ENCODE measurements at regions not wholly inside any gene's neighbourhood (a gene's known extent, or its start where the extent isn't known, plus 50 kb on each side); places are given as distances from the start of the nearest gene placed in this dataset.

GRCh38 chr2:219906114-219907010 is 278.9 kb downstream of the SLC4A3 start:
- no peak for DNase-seq

- DNase-seq: no peak
Measured at GRCh38 chr2:219907011-219907365, 279.6 kb downstream of the SLC4A3 start.

- no peak for DNase-seq
Measured at GRCh38 chr2:219908538-219908937, 281.1 kb downstream of the SLC4A3 start.

- DNase-seq: no peak
Measured at GRCh38 chr2:219911541-219911940, 284.1 kb downstream of the SLC4A3 start.

- DNase-seq: no peak
Measured at GRCh38 chr2:219912491-219912921, 285.1 kb downstream of the SLC4A3 start.

GRCh38 chr2:219914577-219914976 is 287.1 kb downstream of the SLC4A3 start:
- no peak for DNase-seq

- no peak for DNase-seq
Measured at GRCh38 chr2:219916281-219916680, 288.9 kb downstream of the SLC4A3 start.

GRCh38 chr2:219916726-219917440 is 289.5 kb downstream of the SLC4A3 start:
- DNase-seq: no peak

GRCh38 chr2:219918254-219918653 is 290.8 kb downstream of the SLC4A3 start:
- no peak for DNase-seq

- no peak for DNase-seq
Measured at GRCh38 chr2:219918944-219919343, 291.5 kb downstream of the SLC4A3 start.

GRCh38 chr2:219919506-219919905 is 292.1 kb downstream of the SLC4A3 start:
- no peak for DNase-seq

- no peak for DNase-seq
Measured at GRCh38 chr2:219929835-219930234, 302.4 kb downstream of the SLC4A3 start.

- no peak for DNase-seq
Measured at GRCh38 chr2:219939647-219940046, 312.2 kb downstream of the SLC4A3 start.

- DNase-seq: no peak
Measured at GRCh38 chr2:219944866-219945265, 317.4 kb downstream of the SLC4A3 start.

GRCh38 chr2:219946021-219946420 is 318.6 kb downstream of the SLC4A3 start:
- no peak for DNase-seq

GRCh38 chr2:219946529-219946928 is 319.1 kb downstream of the SLC4A3 start:
- no peak for DNase-seq

GRCh38 chr2:219947575-219947974 is 320.1 kb downstream of the SLC4A3 start:
- DNase-seq: no peak

- no peak for DNase-seq
Measured at GRCh38 chr2:219949053-219949452, 321.6 kb downstream of the SLC4A3 start.

GRCh38 chr2:219951099-219951498 is 323.7 kb downstream of the SLC4A3 start:
- DNase-seq: no peak

- DNase-seq: no peak
Measured at GRCh38 chr2:219954331-219954730, 326.9 kb downstream of the SLC4A3 start.

- no peak for DNase-seq
Measured at GRCh38 chr2:219957820-219958219, 330.4 kb downstream of the SLC4A3 start.

GRCh38 chr2:219958941-219959340 is 331.5 kb downstream of the SLC4A3 start:
- DNase-seq: no peak

GRCh38 chr2:219959471-219959870 is 332.0 kb downstream of the SLC4A3 start:
- no peak for DNase-seq

- no peak for DNase-seq
Measured at GRCh38 chr2:219961947-219962498, 334.6 kb downstream of the SLC4A3 start.

Data from activated T-cell treated with anti-CD3 and anti-CD28 coated beads, Interleukin-2, amount 50 U/mL, for 1 hour (primary cell).